ENCODE measurements at regions not wholly inside any gene's neighbourhood (a gene's known extent, or its start where the extent isn't known, plus 50 kb on each side); places are given as distances from the start of the nearest gene placed in this dataset.

GRCh38 chr1:73576083-73576482, 621.9 kb downstream of the LRRIQ3 start:
- H2BK12ac ChIP-seq (ENCODE audit: low read length) = no peak overlapping the region
- no peak overlapping the region for H3K4ac ChIP-seq (ENCODE audit: low read depth, low read length)
- H3K14ac ChIP-seq (ENCODE audit: low read length) = no peak overlapping the region
- H3K4me1 ChIP-seq (ENCODE audit: control insufficient read depth in 1 of 2, insufficient read depth in 2 of 2, low read length in 2 of 2) = no peaks in the 10 kb centered on the region
- no CpG with 5 or more reads among the region's 2 CpGs for WGBS (ENCODE audit: extremely low coverage, insufficient coverage, insufficient read length)
- H3K9me3 ChIP-seq (ENCODE audit: insufficient read depth, low read depth, low read length) = peaks cover 4% of the 10 kb centered on the region
- H3K79me1 ChIP-seq (ENCODE audit: low read length) = no peaks in the 10 kb centered on the region
- H3K9ac ChIP-seq (ENCODE audit: low read length) = no peak overlapping the region
- no peak overlapping the region for H4K91ac ChIP-seq (ENCODE audit: low read depth, low read length)
- no peaks in the 10 kb centered on the region for H3K27me3 ChIP-seq (ENCODE audit: insufficient read depth, low read length)
- no peaks in the 10 kb centered on the region for H3K36me3 ChIP-seq (ENCODE audit: control insufficient read depth in 1 of 2, insufficient read depth in 2 of 2, low read length in 2 of 2)
- no peak overlapping the region for H2AK5ac ChIP-seq (ENCODE audit: low read length)
- no peak overlapping the region for H2BK5ac ChIP-seq (ENCODE audit: low read depth, low read length, poor library complexity)
- H3K4me2 ChIP-seq (ENCODE audit: low read length) = no peak overlapping the region
- no peak overlapping the region for H4K8ac ChIP-seq (ENCODE audit: low read depth, low read length)
- no peak overlapping the region for H2AFZ ChIP-seq (ENCODE audit: insufficient read depth, low read length, poor library complexity)
- no peaks in the 10 kb centered on the region for H3K79me2 ChIP-seq (ENCODE audit: control insufficient read depth, insufficient read depth, low read length, poor library complexity)
- no peak overlapping the region for H4K12ac ChIP-seq (ENCODE audit: low read depth, low read length)
- no peak overlapping the region for H3K4me3 ChIP-seq (ENCODE audit: low read depth, low read length)
- no peak overlapping the region for H3K18ac ChIP-seq (ENCODE audit: low read length)
- H2BK120ac ChIP-seq (ENCODE audit: insufficient read depth, low read length, poor library complexity) = no peak overlapping the region
- no peak overlapping the region for H3K23ac ChIP-seq (ENCODE audit: low read length)
- no peak overlapping the region for H3K27ac ChIP-seq (ENCODE audit: low read depth, low read length)
- DNase-seq = no peak

DNA sequence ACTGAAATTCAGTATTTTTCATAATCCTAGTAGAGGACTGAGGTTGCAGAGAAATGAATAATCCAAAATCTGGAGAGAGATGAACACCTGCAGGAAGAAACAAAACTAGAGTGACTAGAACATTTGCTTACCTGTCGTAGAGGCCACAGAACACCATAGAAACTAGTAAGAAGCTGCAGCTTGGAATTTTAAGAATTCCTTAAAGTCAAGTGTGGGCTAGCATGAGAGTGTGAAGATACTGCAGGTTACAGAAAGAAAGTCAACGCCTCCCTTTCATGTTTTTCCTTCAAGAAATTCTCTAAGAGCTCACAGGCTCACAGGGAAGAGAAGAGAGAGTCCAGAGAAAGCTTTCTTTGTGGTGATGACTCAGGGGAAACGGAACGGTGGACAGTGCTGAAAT, 633.7 kb downstream of the LRRIQ3 start:
- Histone ChIP-seq H3K4me2 (ENCODE audit: low read length) (no peak overlapping the region), H3K14ac (ENCODE audit: low read length) (no peak overlapping the region), H2BK120ac (ENCODE audit: insufficient read depth, low read length, poor library complexity) (no peak overlapping the region), H4K91ac (ENCODE audit: low read depth, low read length) (no peak overlapping the region), H3K18ac (ENCODE audit: low read length) (no peak overlapping the region), H3K9me3 (ENCODE audit: insufficient read depth, low read depth, low read length) (no peaks in the 10 kb centered on the region), H2BK5ac (ENCODE audit: low read depth, low read length, poor library complexity) (no peak overlapping the region), H3K36me3 (ENCODE audit: control insufficient read depth in 1 of 2, insufficient read depth in 2 of 2, low read length in 2 of 2) (no peaks in the 10 kb centered on the region), H2AK5ac (ENCODE audit: low read length) (no peak overlapping the region), H2BK12ac (ENCODE audit: low read length) (no peak overlapping the region), H3K23ac (ENCODE audit: low read length) (no peak overlapping the region), H4K12ac (ENCODE audit: low read depth, low read length) (no peak overlapping the region), H3K79me2 (ENCODE audit: control insufficient read depth, insufficient read depth, low read length, poor library complexity) (no peaks in the 10 kb centered on the region), H3K4ac (ENCODE audit: low read depth, low read length) (no peak overlapping the region), H3K27me3 (ENCODE audit: insufficient read depth, low read length) (no peaks in the 10 kb centered on the region), H3K79me1 (ENCODE audit: low read length) (no peaks in the 10 kb centered on the region), H4K8ac (ENCODE audit: low read depth, low read length) (no peak overlapping the region), H3K4me3 (ENCODE audit: low read depth, low read length) (no peak overlapping the region), H3K9ac (ENCODE audit: low read length) (no peak overlapping the region), H2AFZ (ENCODE audit: insufficient read depth, low read length, poor library complexity) (no peak overlapping the region), H3K4me1 (ENCODE audit: control insufficient read depth in 1 of 2, insufficient read depth in 2 of 2, low read length in 2 of 2) (no peaks in the 10 kb centered on the region), H3K27ac (ENCODE audit: low read depth, low read length) (no peak overlapping the region)
- DNase-seq = no peak
- no CpG with 5 or more reads among the region's 4 CpGs for WGBS (ENCODE audit: extremely low coverage, insufficient coverage, insufficient read length)

DNA sequence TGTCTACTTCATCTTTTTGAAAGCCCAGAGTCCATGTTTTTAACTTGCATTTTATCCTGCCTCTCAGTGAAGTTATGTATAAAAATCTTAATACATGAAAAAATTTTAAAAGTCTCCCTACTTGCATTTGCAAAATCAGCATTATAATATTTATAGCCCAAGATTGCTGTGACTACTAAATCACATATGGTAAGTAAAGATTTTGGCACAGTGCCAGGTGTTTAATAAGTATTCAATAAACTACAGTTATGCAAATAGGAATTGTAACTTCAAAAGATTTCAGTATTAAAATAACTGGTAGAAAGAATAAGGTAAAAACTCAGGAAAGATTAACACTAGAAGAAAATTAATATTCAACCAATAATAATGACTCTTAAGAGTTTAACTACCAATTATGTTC, 641.7 kb downstream of the LRRIQ3 start:
- no peak overlapping the region for H2BK120ac ChIP-seq (ENCODE audit: insufficient read depth, low read length, poor library complexity)
- H3K36me3 ChIP-seq (ENCODE audit: control insufficient read depth in 1 of 2, insufficient read depth in 2 of 2, low read length in 2 of 2) = no peaks in the 10 kb centered on the region
- no peaks in the 10 kb centered on the region for H3K4me1 ChIP-seq (ENCODE audit: control insufficient read depth in 1 of 2, insufficient read depth in 2 of 2, low read length in 2 of 2)
- no peak overlapping the region for H3K9ac ChIP-seq (ENCODE audit: low read length)
- no peaks in the 10 kb centered on the region for H3K79me2 ChIP-seq (ENCODE audit: control insufficient read depth, insufficient read depth, low read length, poor library complexity)
- H3K18ac ChIP-seq (ENCODE audit: low read length) = no peak overlapping the region
- H3K79me1 ChIP-seq (ENCODE audit: low read length) = no peaks in the 10 kb centered on the region
- H2AK5ac ChIP-seq (ENCODE audit: low read length) = no peak overlapping the region
- no peak overlapping the region for H4K8ac ChIP-seq (ENCODE audit: low read depth, low read length)
- H3K27me3 ChIP-seq (ENCODE audit: insufficient read depth, low read length) = no peaks in the 10 kb centered on the region
- H3K4ac ChIP-seq (ENCODE audit: low read depth, low read length) = no peak overlapping the region
- no peak overlapping the region for H3K23ac ChIP-seq (ENCODE audit: low read length)
- H3K9me3 ChIP-seq (ENCODE audit: insufficient read depth, low read depth, low read length) = peaks cover 7% of the 10 kb centered on the region
- no peak overlapping the region for H2AFZ ChIP-seq (ENCODE audit: insufficient read depth, low read length, poor library complexity)
- no peak overlapping the region for H2BK12ac ChIP-seq (ENCODE audit: low read length)
- H3K27ac ChIP-seq (ENCODE audit: low read depth, low read length) = no peak overlapping the region
- no peak overlapping the region for H3K4me2 ChIP-seq (ENCODE audit: low read length)
- H4K91ac ChIP-seq (ENCODE audit: low read depth, low read length) = no peak overlapping the region
- H4K12ac ChIP-seq (ENCODE audit: low read depth, low read length) = no peak overlapping the region
- no peak for DNase-seq
- no peak overlapping the region for H2BK5ac ChIP-seq (ENCODE audit: low read depth, low read length, poor library complexity)
- H3K4me3 ChIP-seq (ENCODE audit: low read depth, low read length) = no peak overlapping the region
- no peak overlapping the region for H3K14ac ChIP-seq (ENCODE audit: low read length)

- no CpG with 5 or more reads among the region's 1 CpG for WGBS (ENCODE audit: extremely low coverage, insufficient coverage, insufficient read length)
- H3K4ac ChIP-seq (ENCODE audit: low read depth, low read length) = no peak overlapping the region
Measured at GRCh38 chr1:73537400-73537799, 660.6 kb downstream of the LRRIQ3 start.

More at GRCh38 chr1:73537400-73537799, 660.6 kb downstream of the LRRIQ3 start:
- Histone ChIP-seq H2BK12ac (ENCODE audit: low read length) (no peak overlapping the region), H3K4me1 (ENCODE audit: control insufficient read depth in 1 of 2, insufficient read depth in 2 of 2, low read length in 2 of 2) (no peaks in the 10 kb centered on the region), H3K18ac (ENCODE audit: low read length) (no peak overlapping the region), H3K27ac (ENCODE audit: low read depth, low read length) (no peak overlapping the region), H3K23ac (ENCODE audit: low read length) (no peak overlapping the region), H3K4me3 (ENCODE audit: low read depth, low read length) (no peak overlapping the region), H4K12ac (ENCODE audit: low read depth, low read length) (no peak overlapping the region), H2AFZ (ENCODE audit: insufficient read depth, low read length, poor library complexity) (no peak overlapping the region), H3K79me1 (ENCODE audit: low read length) (no peaks in the 10 kb centered on the region), H2BK5ac (ENCODE audit: low read depth, low read length, poor library complexity) (no peak overlapping the region), H3K9ac (ENCODE audit: low read length) (no peak overlapping the region), H3K14ac (ENCODE audit: low read length) (no peak overlapping the region), H4K91ac (ENCODE audit: low read depth, low read length) (no peak overlapping the region), H3K4me2 (ENCODE audit: low read length) (no peak overlapping the region), H3K79me2 (ENCODE audit: control insufficient read depth, insufficient read depth, low read length, poor library complexity) (no peaks in the 10 kb centered on the region), H2BK120ac (ENCODE audit: insufficient read depth, low read length, poor library complexity) (no peak overlapping the region), H4K8ac (ENCODE audit: low read depth, low read length) (no peak overlapping the region), H3K27me3 (ENCODE audit: insufficient read depth, low read length) (no peaks in the 10 kb centered on the region), H2AK5ac (ENCODE audit: low read length) (no peak overlapping the region), H3K36me3 (ENCODE audit: control insufficient read depth in 1 of 2, insufficient read depth in 2 of 2, low read length in 2 of 2) (no peaks in the 10 kb centered on the region), H3K9me3 (ENCODE audit: insufficient read depth, low read depth, low read length) (no peaks in the 10 kb centered on the region)
- DNase-seq = no peak
